ENCODE measurements at regions not wholly inside any gene's neighbourhood (a gene's known extent, or its start where the extent isn't known, plus 50 kb on each side); places are given as distances from the start of the nearest gene placed in this dataset.
"Not testable (repeated sequence)": the region's sequence is repeated elsewhere in the genome, so short reads cannot be mapped to it uniquely, and the experiment has no call there.

GRCh38 chr9:67349424-67349759 lies 357.0 kb upstream of the SPATA31A3 start:
- not testable (repeated sequence) for DNase-seq (ENCODE audit: low spot score); H3K4me1 ChIP-seq (ENCODE audit: insufficient read depth, poor library complexity, severe bottlenecking); H3K4me3 ChIP-seq (ENCODE audit: severe bottlenecking); H3K27me3 ChIP-seq (ENCODE audit: insufficient read depth, poor library complexity, severe bottlenecking); H3K27ac ChIP-seq (ENCODE audit: poor library complexity, severe bottlenecking); H3K36me3 ChIP-seq (ENCODE audit: low read depth); ATAC-seq (ENCODE audit: low read depth); H3K9me3 ChIP-seq (ENCODE audit: severe bottlenecking)

- H3K27ac ChIP-seq (ENCODE audit: poor library complexity, severe bottlenecking); DNase-seq (ENCODE audit: low spot score); H3K4me3 ChIP-seq (ENCODE audit: severe bottlenecking); H3K9me3 ChIP-seq (ENCODE audit: severe bottlenecking); H3K27me3 ChIP-seq (ENCODE audit: insufficient read depth, poor library complexity, severe bottlenecking); H3K4me1 ChIP-seq (ENCODE audit: insufficient read depth, poor library complexity, severe bottlenecking); H3K36me3 ChIP-seq (ENCODE audit: low read depth): not testable (repeated sequence)
- ATAC-seq (ENCODE audit: low read depth): peak; percentile 88
These were observed 356.4 kb upstream of the SPATA31A3 start for GRCh38 chr9:67348562-67349423.

GRCh38 chr9:67348094-67348493 lies 355.7 kb upstream of the SPATA31A3 start:
- H3K27ac ChIP-seq (ENCODE audit: poor library complexity, severe bottlenecking); ATAC-seq (ENCODE audit: low read depth); H3K4me1 ChIP-seq (ENCODE audit: insufficient read depth, poor library complexity, severe bottlenecking); H3K27me3 ChIP-seq (ENCODE audit: insufficient read depth, poor library complexity, severe bottlenecking); H3K9me3 ChIP-seq (ENCODE audit: severe bottlenecking); H3K4me3 ChIP-seq (ENCODE audit: severe bottlenecking); DNase-seq (ENCODE audit: low spot score); H3K36me3 ChIP-seq (ENCODE audit: low read depth): not testable (repeated sequence)

GRCh38 chr9:67339216-67339615 lies 346.9 kb upstream of the SPATA31A3 start:
- H3K4me3 ChIP-seq (ENCODE audit: severe bottlenecking); ATAC-seq (ENCODE audit: low read depth); H3K27ac ChIP-seq (ENCODE audit: poor library complexity, severe bottlenecking); H3K4me1 ChIP-seq (ENCODE audit: insufficient read depth, poor library complexity, severe bottlenecking); H3K27me3 ChIP-seq (ENCODE audit: insufficient read depth, poor library complexity, severe bottlenecking); H3K9me3 ChIP-seq (ENCODE audit: severe bottlenecking); H3K36me3 ChIP-seq (ENCODE audit: low read depth); DNase-seq (ENCODE audit: low spot score): not testable (repeated sequence)

- H3K9me3 ChIP-seq (ENCODE audit: severe bottlenecking); H3K36me3 ChIP-seq (ENCODE audit: low read depth); H3K27ac ChIP-seq (ENCODE audit: poor library complexity, severe bottlenecking); ATAC-seq (ENCODE audit: low read depth); H3K27me3 ChIP-seq (ENCODE audit: insufficient read depth, poor library complexity, severe bottlenecking); H3K4me1 ChIP-seq (ENCODE audit: insufficient read depth, poor library complexity, severe bottlenecking); DNase-seq (ENCODE audit: low spot score); H3K4me3 ChIP-seq (ENCODE audit: severe bottlenecking): not testable (repeated sequence)
These were observed 345.9 kb upstream of the SPATA31A3 start for GRCh38 chr9:67338201-67338600.

- not testable (repeated sequence) for DNase-seq (ENCODE audit: low spot score); H3K27ac ChIP-seq (ENCODE audit: poor library complexity, severe bottlenecking); H3K4me1 ChIP-seq (ENCODE audit: insufficient read depth, poor library complexity, severe bottlenecking); H3K36me3 ChIP-seq (ENCODE audit: low read depth); H3K4me3 ChIP-seq (ENCODE audit: severe bottlenecking); H3K9me3 ChIP-seq (ENCODE audit: severe bottlenecking); H3K27me3 ChIP-seq (ENCODE audit: insufficient read depth, poor library complexity, severe bottlenecking)
- ATAC-seq (ENCODE audit: low read depth): peak; percentile 94
These were observed 342.6 kb upstream of the SPATA31A3 start for GRCh38 chr9:67334727-67335572.

- not testable (repeated sequence) for H3K27me3 ChIP-seq (ENCODE audit: insufficient read depth, poor library complexity, severe bottlenecking); H3K4me1 ChIP-seq (ENCODE audit: insufficient read depth, poor library complexity, severe bottlenecking); H3K9me3 ChIP-seq (ENCODE audit: severe bottlenecking); H3K36me3 ChIP-seq (ENCODE audit: low read depth); H3K4me3 ChIP-seq (ENCODE audit: severe bottlenecking); DNase-seq (ENCODE audit: low spot score); H3K27ac ChIP-seq (ENCODE audit: poor library complexity, severe bottlenecking); ATAC-seq (ENCODE audit: low read depth)
These were observed 339.3 kb upstream of the SPATA31A3 start for GRCh38 chr9:67331634-67332033.

- not testable (repeated sequence) for H3K27ac ChIP-seq (ENCODE audit: poor library complexity, severe bottlenecking); ATAC-seq (ENCODE audit: low read depth); H3K9me3 ChIP-seq (ENCODE audit: severe bottlenecking); H3K4me1 ChIP-seq (ENCODE audit: insufficient read depth, poor library complexity, severe bottlenecking); H3K36me3 ChIP-seq (ENCODE audit: low read depth); DNase-seq (ENCODE audit: low spot score); H3K4me3 ChIP-seq (ENCODE audit: severe bottlenecking); H3K27me3 ChIP-seq (ENCODE audit: insufficient read depth, poor library complexity, severe bottlenecking)
These were observed 321.1 kb upstream of the SPATA31A3 start for GRCh38 chr9:67313409-67313808.

- not testable (repeated sequence) for H3K4me1 ChIP-seq (ENCODE audit: insufficient read depth, poor library complexity, severe bottlenecking); H3K27me3 ChIP-seq (ENCODE audit: insufficient read depth, poor library complexity, severe bottlenecking); DNase-seq (ENCODE audit: low spot score); ATAC-seq (ENCODE audit: low read depth); H3K27ac ChIP-seq (ENCODE audit: poor library complexity, severe bottlenecking); H3K36me3 ChIP-seq (ENCODE audit: low read depth); H3K4me3 ChIP-seq (ENCODE audit: severe bottlenecking); H3K9me3 ChIP-seq (ENCODE audit: severe bottlenecking)
These were observed 320.2 kb upstream of the SPATA31A3 start for GRCh38 chr9:67312504-67312903.

- not testable (repeated sequence) for H3K27ac ChIP-seq (ENCODE audit: poor library complexity, severe bottlenecking); H3K4me3 ChIP-seq (ENCODE audit: severe bottlenecking); ATAC-seq (ENCODE audit: low read depth); H3K36me3 ChIP-seq (ENCODE audit: low read depth); H3K27me3 ChIP-seq (ENCODE audit: insufficient read depth, poor library complexity, severe bottlenecking); DNase-seq (ENCODE audit: low spot score); H3K4me1 ChIP-seq (ENCODE audit: insufficient read depth, poor library complexity, severe bottlenecking); H3K9me3 ChIP-seq (ENCODE audit: severe bottlenecking)
These were observed 314.8 kb upstream of the SPATA31A3 start for GRCh38 chr9:67307109-67307508.

GRCh38 chr9:67288797-67289196 lies 296.4 kb upstream of the SPATA31A3 start:
- not testable (repeated sequence) for H3K4me3 ChIP-seq (ENCODE audit: severe bottlenecking)

More at GRCh38 chr9:67288797-67289196, 296.4 kb upstream of the SPATA31A3 start:
- H3K36me3 ChIP-seq (ENCODE audit: low read depth); H3K27me3 ChIP-seq (ENCODE audit: insufficient read depth, poor library complexity, severe bottlenecking); ATAC-seq (ENCODE audit: low read depth); H3K9me3 ChIP-seq (ENCODE audit: severe bottlenecking); H3K4me1 ChIP-seq (ENCODE audit: insufficient read depth, poor library complexity, severe bottlenecking); DNase-seq (ENCODE audit: low spot score); H3K27ac ChIP-seq (ENCODE audit: poor library complexity, severe bottlenecking): not testable (repeated sequence)

Data from RWPE2 (cell line).